SK-N-SH treated with all-trans-retinoic acid at 6 μM for 48 hours (cell line): ENCODE measurements at regions not wholly inside any gene's neighbourhood (a gene's known extent, or its start where the extent isn't known, plus 50 kb on each side); places are given as distances from the start of the nearest gene placed in this dataset.

ENCODE experiments used
- ATAC-seq: fragments of 200-7000 bp; cut with Tn5 transposase; 3 replicates; pipeline ENCODE4 v1.9.1; 2020; ENCODE audit warnings: mild to moderate bottlenecking, moderate library complexity
- ARNTL ChIP-seq: fragments of 450-650 bp; formaldehyde crosslinking; IDR thresholded peaks from 2 replicates; pipeline ENCODE4 v1.5.0; 2020; ENCODE audit warnings: low read depth, mild to moderate bottlenecking, moderate library complexity, borderline replicate concordance
- BACH2 ChIP-seq: fragments of 250-450 bp; sonication (Bioruptor Pico); IDR thresholded peaks from 2 replicates; pipeline ENCODE4 v1.9.0; 2021; ENCODE audit warnings: mild to moderate bottlenecking, borderline replicate concordance
- CREB5 ChIP-seq: fragments of 250-450 bp; sonication (Bioruptor Pico); IDR thresholded peaks from 2 replicates; pipeline ENCODE4 v1.5.1; 2020; ENCODE audit warnings: low read depth, mild to moderate bottlenecking, moderate library complexity
- CSDC2 ChIP-seq: fragments of 250-450 bp; sonication (Bioruptor Pico); IDR thresholded peaks from 2 replicates; pipeline ENCODE4 v1.5.0; 2020; ENCODE audit warnings: mild to moderate bottlenecking, moderate library complexity
- CSRNP3 ChIP-seq: fragments of 250-450 bp; sonication (Bioruptor Pico); IDR thresholded peaks from 2 replicates; pipeline ENCODE4 v1.5.1; 2021; ENCODE audit warnings: mild to moderate bottlenecking, moderate library complexity
- ESRRG ChIP-seq: fragments of 250-450 bp; sonication (Bioruptor Pico); IDR thresholded peaks from 2 replicates; pipeline ENCODE4 v1.6.1; 2021; ENCODE audit warnings: mild to moderate bottlenecking
- GLIS3 ChIP-seq: fragments of 250-450 bp; sonication (Bioruptor Pico); IDR thresholded peaks from 2 replicates; pipeline ENCODE4 v1.5.0; 2020; ENCODE audit warnings: mild to moderate bottlenecking, moderate library complexity
- ISL1 ChIP-seq: fragments of 250-450 bp; sonication (Bioruptor Pico); IDR thresholded peaks from 2 replicates; pipeline ENCODE4 v2.1.2; 2022; ENCODE audit warnings: mild to moderate bottlenecking, moderate library complexity
- OSR1 ChIP-seq: fragments of 250-450 bp; sonication (Bioruptor Pico); IDR thresholded peaks from 2 replicates; pipeline ENCODE4 v1.8.0; 2022; ENCODE audit warnings: moderate library complexity, mild to moderate bottlenecking, inconsistent platforms
- POU6F1 ChIP-seq: fragments of 250-450 bp; sonication (Bioruptor Pico); IDR thresholded peaks from 2 replicates; pipeline ENCODE4 v1.8.0; 2021; ENCODE audit warnings: low read depth, mild to moderate bottlenecking, moderate library complexity, borderline replicate concordance
- RARB ChIP-seq: fragments of 250-450 bp; sonication (Bioruptor Pico); IDR thresholded peaks from 2 replicates; pipeline ENCODE4 v1.8.0; 2021; ENCODE audit warnings: mild to moderate bottlenecking, moderate library complexity
- SNAI2 ChIP-seq: fragments of 250-450 bp; sonication (Bioruptor Pico); IDR thresholded peaks from 2 replicates; pipeline ENCODE4 v1.5.0; 2020; ENCODE audit warnings: mild to moderate bottlenecking, moderate library complexity
- TCF4 ChIP-seq: fragments of 250-450 bp; sonication (Bioruptor Pico); IDR thresholded peaks from 2 replicates; pipeline ENCODE4 v1.8.0; 2021; ENCODE audit warnings: mild to moderate bottlenecking, moderate library complexity, borderline replicate concordance
- TOX ChIP-seq: fragments of 250-450 bp; sonication (Bioruptor Pico); IDR thresholded peaks from 2 replicates; pipeline ENCODE4 v1.8.0; 2021; ENCODE audit warnings: mild to moderate bottlenecking, moderate library complexity, borderline replicate concordance
- TSHZ2 ChIP-seq: fragments of 250-450 bp; sonication (Bioruptor Pico); IDR thresholded peaks from 2 replicates; pipeline ENCODE4 v1.5.0; 2020; ENCODE audit warnings: mild to moderate bottlenecking, moderate library complexity
- ZC3H10 ChIP-seq: fragments of 250-450 bp; sonication (Bioruptor Pico); IDR thresholded peaks from 2 replicates; pipeline ENCODE4 v1.5.1; 2021; ENCODE audit warnings: mild to moderate bottlenecking, moderate library complexity
- ZFP3 ChIP-seq: fragments of 250-450 bp; sonication (Bioruptor Pico); IDR thresholded peaks from 2 replicates; pipeline ENCODE4 v1.5.0; 2020; ENCODE audit warnings: mild to moderate bottlenecking, moderate library complexity
- ZFP30 ChIP-seq: fragments of 450-650 bp; formaldehyde crosslinking; IDR thresholded peaks from 2 replicates; pipeline ENCODE4 v1.5.0; 2022; ENCODE audit warnings: mild to moderate bottlenecking, moderate library complexity
- ZNF565 ChIP-seq: fragments of 450-650 bp; formaldehyde crosslinking; conservative IDR thresholded peaks from 2 replicates; pipeline ENCODE4 v1.5.0; 2020; ENCODE audit warnings: low read depth, mild to moderate bottlenecking, moderate library complexity
- ZNF70 ChIP-seq: fragments of 450-650 bp; formaldehyde crosslinking; IDR thresholded peaks from 2 replicates; pipeline ENCODE4 v1.5.0; 2020; ENCODE audit warnings: mild to moderate bottlenecking, moderate library complexity
- ZNF8 ChIP-seq: fragments of 450-650 bp; formaldehyde crosslinking; IDR thresholded peaks from 2 replicates; pipeline ENCODE4 v1.5.0; 2020; ENCODE audit warnings: mild to moderate bottlenecking, moderate library complexity
- TF ChIP-seq, protein P1 (sequence below): fragments of 250-450 bp; sonication (Bioruptor Pico); IDR thresholded peaks from 2 replicates; pipeline ENCODE4 v1.8.0; 2020; ENCODE audit warnings: mild to moderate bottlenecking, moderate library complexity, borderline replicate concordance

GRCh38 chr1:232704694-232705680, 75.1 kb upstream of the SIPA1L2 start:
- peak; percentile 55 for ATAC-seq
- TF ChIP-seq ZFP30 (0 out of 2 replicates have a peak, but pooled peaks have one; percentile 6), POU6F1 (CRISPR knock-in tag) (peak; percentile 64; the same call in 1 of the 2 replicates), GLIS3 (CRISPR knock-in tag) (0 out of 2 replicates have a peak, but pooled peaks have one; percentile 12), ISL1 (CRISPR knock-in tag) (peak; percentile 94), CREB5 (CRISPR knock-in tag) (peak; percentile 47; the same call in 1 of the 2 replicates), CSRNP3 (CRISPR knock-in tag) (no peak)

GRCh38 chr1:232705815-232706575, 76.1 kb upstream of the SIPA1L2 start:
- no peak for TF ChIP-seq TCF4 (CRISPR knock-in tag)
- TF ChIP-seq ZC3H10: no peak
- TF ChIP-seq TOX (CRISPR knock-in tag): no peak
- no peak for TF ChIP-seq OSR1 (CRISPR knock-in tag)
- TF ChIP-seq ARNTL (CRISPR knock-in tag): no peak
- no peak for TF ChIP-seq ZNF8 (CRISPR knock-in tag)
- no peak for TF ChIP-seq ZNF70 (CRISPR knock-in tag)
- no peak for TF ChIP-seq ZFP3 (CRISPR knock-in tag)
- TF ChIP-seq POU6F1 (CRISPR knock-in tag): no peak
- no peak for TF ChIP-seq GLIS3 (CRISPR knock-in tag)
- no peak for TF ChIP-seq ISL1 (CRISPR knock-in tag)
- no peak for TF ChIP-seq BACH2 (CRISPR knock-in tag)
- no peak for TF ChIP-seq SNAI2
- no peak for ATAC-seq

- ATAC-seq: no peak
- TF ChIP-seq ESRRG (CRISPR knock-in tag) (no peak), TSHZ2 (no peak), RARB (CRISPR knock-in tag) (no peak), ARNTL (CRISPR knock-in tag) (no peak), CSDC2 (CRISPR knock-in tag) (no peak), ZNF565 (CRISPR knock-in tag) (no peak), CSRNP3 (CRISPR knock-in tag) (no peak), TCF4 (CRISPR knock-in tag) (no peak), ZFP30 (no peak), ZNF70 (CRISPR knock-in tag) (no peak), ZNF8 (CRISPR knock-in tag) (no peak), TOX (CRISPR knock-in tag) (no peak), ISL1 (CRISPR knock-in tag) (no peak)
- TF ChIP-seq, protein P1, sequence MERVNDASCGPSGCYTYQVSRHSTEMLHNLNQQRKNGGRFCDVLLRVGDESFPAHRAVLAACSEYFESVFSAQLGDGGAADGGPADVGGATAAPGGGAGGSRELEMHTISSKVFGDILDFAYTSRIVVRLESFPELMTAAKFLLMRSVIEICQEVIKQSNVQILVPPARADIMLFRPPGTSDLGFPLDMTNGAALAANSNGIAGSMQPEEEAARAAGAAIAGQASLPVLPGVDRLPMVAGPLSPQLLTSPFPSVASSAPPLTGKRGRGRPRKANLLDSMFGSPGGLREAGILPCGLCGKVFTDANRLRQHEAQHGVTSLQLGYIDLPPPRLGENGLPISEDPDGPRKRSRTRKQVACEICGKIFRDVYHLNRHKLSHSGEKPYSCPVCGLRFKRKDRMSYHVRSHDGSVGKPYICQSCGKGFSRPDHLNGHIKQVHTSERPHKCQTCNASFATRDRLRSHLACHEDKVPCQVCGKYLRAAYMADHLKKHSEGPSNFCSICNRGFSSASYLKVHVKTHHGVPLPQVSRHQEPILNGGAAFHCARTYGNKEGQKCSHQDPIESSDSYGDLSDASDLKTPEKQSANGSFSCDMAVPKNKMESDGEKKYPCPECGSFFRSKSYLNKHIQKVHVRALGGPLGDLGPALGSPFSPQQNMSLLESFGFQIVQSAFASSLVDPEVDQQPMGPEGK (CRISPR knock-in tag): no peak
Observed at GRCh38 chr1:232707142-232707541, 77.2 kb upstream of the SIPA1L2 start.
